ENCODE measurements at regions not wholly inside any gene's neighbourhood (a gene's known extent, or its start where the extent isn't known, plus 50 kb on each side); places are given as distances from the start of the nearest gene placed in this dataset.

DNA sequence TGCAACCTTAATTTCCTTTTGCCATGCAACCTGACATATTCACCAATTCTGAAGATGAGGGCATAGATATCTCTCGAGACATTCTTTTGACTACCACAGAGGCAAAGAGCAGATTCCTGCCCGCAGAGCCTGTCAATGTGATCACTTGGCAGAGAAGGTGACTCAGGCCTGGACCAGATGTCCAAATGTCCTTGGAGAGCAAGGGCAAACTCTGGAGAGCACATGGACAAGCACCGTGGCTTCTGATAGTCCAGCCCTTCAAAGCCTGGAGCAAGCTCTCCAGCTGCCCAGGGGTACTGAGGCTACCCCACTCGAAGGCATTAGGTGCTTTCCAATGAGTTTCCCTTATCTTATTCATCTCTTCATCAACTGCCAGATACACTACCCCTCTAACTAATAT is 50.4 kb upstream of the ALDH1B1 start:
- TF ChIP-seq POLR2A (IDR thresholded peaks at IDR 0.05; ENCODE audit: low read depth) = no peak
- TF ChIP-seq, protein P1, sequence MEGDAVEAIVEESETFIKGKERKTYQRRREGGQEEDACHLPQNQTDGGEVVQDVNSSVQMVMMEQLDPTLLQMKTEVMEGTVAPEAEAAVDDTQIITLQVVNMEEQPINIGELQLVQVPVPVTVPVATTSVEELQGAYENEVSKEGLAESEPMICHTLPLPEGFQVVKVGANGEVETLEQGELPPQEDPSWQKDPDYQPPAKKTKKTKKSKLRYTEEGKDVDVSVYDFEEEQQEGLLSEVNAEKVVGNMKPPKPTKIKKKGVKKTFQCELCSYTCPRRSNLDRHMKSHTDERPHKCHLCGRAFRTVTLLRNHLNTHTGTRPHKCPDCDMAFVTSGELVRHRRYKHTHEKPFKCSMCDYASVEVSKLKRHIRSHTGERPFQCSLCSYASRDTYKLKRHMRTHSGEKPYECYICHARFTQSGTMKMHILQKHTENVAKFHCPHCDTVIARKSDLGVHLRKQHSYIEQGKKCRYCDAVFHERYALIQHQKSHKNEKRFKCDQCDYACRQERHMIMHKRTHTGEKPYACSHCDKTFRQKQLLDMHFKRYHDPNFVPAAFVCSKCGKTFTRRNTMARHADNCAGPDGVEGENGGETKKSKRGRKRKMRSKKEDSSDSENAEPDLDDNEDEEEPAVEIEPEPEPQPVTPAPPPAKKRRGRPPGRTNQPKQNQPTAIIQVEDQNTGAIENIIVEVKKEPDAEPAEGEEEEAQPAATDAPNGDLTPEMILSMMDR (IDR thresholded peaks at IDR 0.05) = no peak
- TF ChIP-seq POLR2AphosphoS5 (IDR thresholded peaks at IDR 0.05) = no peak
